Prostate gland (tissue), 2 donors: ENCODE measurements at regions not wholly inside any gene's neighbourhood (a gene's known extent, or its start where the extent isn't known, plus 50 kb on each side); places are given as distances from the start of the nearest gene placed in this dataset.

Source experiments
- DNase-seq: peaks from one replicate; pipeline ENCODE4 v3.0.0-alpha.2; 2019; ENCODE audit warnings: low spot score
- H3K27ac ChIP-seq, 2 donors: fragments of 200-600 bp; sonication (generic); 2 replicates each; pipeline ENCODE4 v1.5.1; 2017 to 2019
- H3K27me3 ChIP-seq: fragments of 200-600 bp; sonication (generic); replicated peaks from 2 replicates; pipeline ENCODE4 v1.5.1; 2019; ENCODE audit not compliant: insufficient read depth
- H3K36me3 ChIP-seq, 2 donors: fragments of 200-600 bp; sonication (generic); 1 replicate in 1 of 2; 2 replicates in 1 of 2; pipeline versions ENCODE4 v1.5.1 to v1.8.1; 2017 to 2019
- H3K4me1 ChIP-seq: fragments of 200-600 bp; sonication (generic); replicated peaks from 2 replicates; pipeline ENCODE4 v1.5.1; 2019
- H3K4me3 ChIP-seq, 2 donors: fragments of 200-600 bp; sonication (generic); 2 replicates each; pipeline ENCODE4 v1.5.1; 2017 to 2019
- H3K9me3 ChIP-seq: fragments of 200-600 bp; sonication (generic); 2 replicates; pipeline ENCODE4 v1.5.1; 2017
- CTCF ChIP-seq, 4 experiments: fragments of 200-600 bp in 2 of 4; fragments of 450-650 bp in 2 of 4; sonication (generic) in 2 of 4; IDR thresholded peaks; 1 replicate in 3 of 4; 2 replicates in 1 of 4; pipeline ENCODE4 v1.5.1; 2016 to 2019; ENCODE audit warnings: antibody characterized with exemption in 4 of 4, mild to moderate bottlenecking in 2 of 4, moderate library complexity in 2 of 4
- POLR2A ChIP-seq: fragments of 450-650 bp; IDR thresholded peaks from one replicate; pipeline ENCODE4 v1.6.1; 2016; ENCODE audit warnings: antibody characterized with exemption, mild to moderate bottlenecking
- POLR2AphosphoS5 ChIP-seq: sonication (generic); formaldehyde crosslinking; IDR thresholded peaks from one replicate; pipeline ENCODE4 v1.6.1; 2017; ENCODE audit warnings: antibody characterized with exemption
- WGBS: methylation state at CpG from one replicate; pipeline ENCODE4 v1.1.5; 2018; 5-methylcytosine and 5-hydroxymethylcytosine counted together
- intact Hi-C: fragments of 100-400 bp; cut with DNase I; formaldehyde crosslinking; loops from one replicate; pipeline ENCODE4 v1.14.2; 2022

GRCh38 chr5:109566361-109566760, 123.4 kb upstream of the MAN2A1 start:
- no peak for DNase-seq
- no peaks in the 10 kb centered on the region for H3K36me3 ChIP-seq
- H3K9me3 ChIP-seq: no peaks in the 10 kb centered on the region
- no peaks in the 10 kb centered on the region for H3K27me3 ChIP-seq
- intact Hi-C loops: no loop called here
- TF ChIP-seq CTCF (IDR thresholded peaks at IDR 0.05) (no peak), POLR2A (no peak), POLR2AphosphoS5 (no peak)
- no peak overlapping the region for H3K4me3 ChIP-seq
- WGBS: 83% methylated on average over 2 of the region's 2 CpGs
- H3K27ac ChIP-seq: no peak overlapping the region
- H3K4me1 ChIP-seq: no peaks in the 10 kb centered on the region

- Histone ChIP-seq H3K4me3 (no peak overlapping the region), H3K27me3 (no peaks in the 10 kb centered on the region), H3K9me3 (no peaks in the 10 kb centered on the region), H3K4me1 (no peaks in the 10 kb centered on the region), H3K27ac (no peak overlapping the region), H3K36me3 (no peaks in the 10 kb centered on the region)
- DNase-seq: no peak
- intact Hi-C loops: no loop called here
- TF ChIP-seq CTCF (IDR thresholded peaks at IDR 0.05) (no peak), POLR2AphosphoS5 (no peak), POLR2A (no peak)
- 100% methylated on average over 1 of the region's 1 CpG for WGBS
Measured at GRCh38 chr5:109563739-109564138, 126.0 kb upstream of the MAN2A1 start.

GRCh38 chr5:109563189-109563588, 126.5 kb upstream of the MAN2A1 start:
- no peaks in the 10 kb centered on the region for H3K9me3 ChIP-seq
- 84% methylated on average over 1 of the region's 1 CpG for WGBS
- no peaks in the 10 kb centered on the region for H3K36me3 ChIP-seq
- intact Hi-C loops: no loop called here
- H3K4me3 ChIP-seq: no peak overlapping the region
- H3K27me3 ChIP-seq: no peaks in the 10 kb centered on the region
- H3K4me1 ChIP-seq: no peaks in the 10 kb centered on the region
- TF ChIP-seq POLR2AphosphoS5 (no peak), CTCF (IDR thresholded peaks at IDR 0.05) (no peak), POLR2A (no peak)
- H3K27ac ChIP-seq: no peak overlapping the region
- no peak for DNase-seq

GRCh38 chr5:109562441-109562840, 127.3 kb upstream of the MAN2A1 start:
- DNase-seq: no peak
- H3K27ac ChIP-seq: no peak overlapping the region
- H3K36me3 ChIP-seq: no peaks in the 10 kb centered on the region
- no peaks in the 10 kb centered on the region for H3K4me1 ChIP-seq
- intact Hi-C loops: no loop called here
- H3K4me3 ChIP-seq: no peak overlapping the region
- H3K27me3 ChIP-seq: no peaks in the 10 kb centered on the region
- 83% methylated on average over 3 of the region's 3 CpGs for WGBS
- TF ChIP-seq POLR2AphosphoS5 (no peak), CTCF (IDR thresholded peaks at IDR 0.05) (no peak)
- H3K9me3 ChIP-seq: no peaks in the 10 kb centered on the region

GRCh38 chr5:109561447-109561846, 128.3 kb upstream of the MAN2A1 start:
- Histone ChIP-seq H3K9me3 (no peaks in the 10 kb centered on the region), H3K4me1 (no peaks in the 10 kb centered on the region), H3K27me3 (no peaks in the 10 kb centered on the region), H3K4me3 (no peak overlapping the region), H3K36me3 (no peaks in the 10 kb centered on the region), H3K27ac (no peak overlapping the region)
- intact Hi-C loops: no loop called here
- no peak for DNase-seq
- TF ChIP-seq POLR2AphosphoS5 (no peak), POLR2A (no peak), CTCF (IDR thresholded peaks at IDR 0.05) (no peak)
